ENCODE measurements at regions not wholly inside any gene's neighbourhood (a gene's known extent, or its start where the extent isn't known, plus 50 kb on each side); places are given as distances from the start of the nearest gene placed in this dataset.

DNA sequence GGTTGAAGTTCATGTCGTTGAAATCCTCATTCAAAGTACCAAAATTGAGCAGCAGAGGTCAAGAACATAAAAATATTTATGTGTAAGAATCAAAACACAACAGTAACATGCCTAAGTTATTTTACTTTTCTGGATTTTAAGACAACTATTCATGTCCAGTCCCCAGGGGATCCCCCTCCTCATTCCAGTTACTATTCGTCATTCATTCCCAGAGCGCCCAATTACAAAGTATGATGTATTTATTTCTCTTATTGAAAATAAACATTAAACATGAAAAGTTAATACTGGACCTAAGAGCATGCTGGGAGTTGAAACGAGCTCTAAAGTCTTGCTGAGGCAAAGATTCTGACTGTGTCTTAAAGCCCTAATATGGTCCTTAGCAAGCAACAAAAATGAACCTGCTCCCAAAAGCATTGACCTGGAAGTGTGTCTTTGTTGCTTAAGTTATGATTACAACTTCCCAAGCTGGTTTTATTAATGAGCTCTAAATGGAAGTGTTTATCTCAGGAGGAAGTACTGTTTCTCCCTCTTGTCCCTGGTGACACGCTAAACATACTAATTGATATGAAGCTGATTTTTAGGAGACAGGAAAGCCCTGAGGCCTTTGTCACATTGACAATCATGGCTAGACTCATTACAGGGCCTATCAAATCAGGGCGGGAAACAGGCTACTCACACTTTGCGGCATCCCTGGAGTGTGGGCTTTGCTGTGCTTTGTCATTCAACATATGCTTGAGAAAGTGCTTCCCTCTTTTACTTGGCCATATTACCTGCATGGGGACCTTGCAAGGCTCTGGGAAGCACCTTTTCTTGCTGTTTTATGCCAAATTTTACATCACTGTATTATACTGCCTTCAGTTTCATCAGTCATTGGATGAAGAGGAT, 192.2 kb upstream of the DTNBP1 start:
- CTCF ChIA-PET (ENCODE audit: unreplicated experiment) = interaction anchor here (1.0 kb wide), 1 partner anchor 146 kb away, joined by 3 read pairs; no protein-coding TSS in a partner anchor
- TF ChIP-seq, protein P1, sequence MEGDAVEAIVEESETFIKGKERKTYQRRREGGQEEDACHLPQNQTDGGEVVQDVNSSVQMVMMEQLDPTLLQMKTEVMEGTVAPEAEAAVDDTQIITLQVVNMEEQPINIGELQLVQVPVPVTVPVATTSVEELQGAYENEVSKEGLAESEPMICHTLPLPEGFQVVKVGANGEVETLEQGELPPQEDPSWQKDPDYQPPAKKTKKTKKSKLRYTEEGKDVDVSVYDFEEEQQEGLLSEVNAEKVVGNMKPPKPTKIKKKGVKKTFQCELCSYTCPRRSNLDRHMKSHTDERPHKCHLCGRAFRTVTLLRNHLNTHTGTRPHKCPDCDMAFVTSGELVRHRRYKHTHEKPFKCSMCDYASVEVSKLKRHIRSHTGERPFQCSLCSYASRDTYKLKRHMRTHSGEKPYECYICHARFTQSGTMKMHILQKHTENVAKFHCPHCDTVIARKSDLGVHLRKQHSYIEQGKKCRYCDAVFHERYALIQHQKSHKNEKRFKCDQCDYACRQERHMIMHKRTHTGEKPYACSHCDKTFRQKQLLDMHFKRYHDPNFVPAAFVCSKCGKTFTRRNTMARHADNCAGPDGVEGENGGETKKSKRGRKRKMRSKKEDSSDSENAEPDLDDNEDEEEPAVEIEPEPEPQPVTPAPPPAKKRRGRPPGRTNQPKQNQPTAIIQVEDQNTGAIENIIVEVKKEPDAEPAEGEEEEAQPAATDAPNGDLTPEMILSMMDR (conservative IDR thresholded peaks at IDR 0.05; ENCODE audit: low read length) = no peak
- TF ChIP-seq EZH2phosphoT487 (IDR thresholded peaks at IDR 0.05; ENCODE audit: borderline replicate concordance, low read depth, low read length) = no peak
- no TSS peak for BruUV-seq (replicated peaks)

DNA sequence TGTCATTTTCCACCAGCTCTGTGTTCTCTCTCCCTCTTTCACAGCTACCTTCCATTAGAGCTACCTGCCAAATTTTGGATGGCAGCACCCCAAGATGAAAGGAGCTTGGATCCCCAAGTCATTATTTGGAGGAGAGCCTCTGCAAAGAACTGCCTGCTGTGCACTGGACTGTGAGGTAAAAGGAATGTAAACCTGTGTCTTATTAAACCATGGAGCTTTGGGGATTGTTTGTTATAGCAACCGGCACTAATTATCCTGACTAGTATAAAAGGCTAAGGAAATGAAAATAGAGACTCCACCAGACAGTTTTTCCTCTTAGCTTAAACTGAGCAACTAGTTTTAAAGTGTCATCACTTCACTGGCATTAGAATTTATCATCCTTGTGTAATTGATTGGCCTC, 191.6 kb upstream of the DTNBP1 start:
- TF ChIP-seq, protein P1 (conservative IDR thresholded peaks at IDR 0.05; ENCODE audit: low read length) = no peak
- no peak overlapping the region for H3K27ac ChIP-seq (ENCODE audit: low read depth, low read length, poor library complexity, severe bottlenecking)
- H3K9me3 ChIP-seq (ENCODE audit: low read length) = no peaks in the 10 kb centered on the region
- H3K79me2 ChIP-seq (ENCODE audit: insufficient read depth, low read depth, low read length) = no peaks in the 10 kb centered on the region
- ChIA-PET CTCF (ENCODE audit: unreplicated experiment) (interaction anchor here (0.6 kb wide), 1 partner anchor 1389 kb away, joined by 3 read pairs; no protein-coding TSS in a partner anchor), POLR2A (interaction anchor here (0.8 to 1.9 kb wide), 2 partner anchors 15 to 1201 kb away, joined by 3 read pairs; no protein-coding TSS in a partner anchor)
- no peaks in the 10 kb centered on the region for H3K36me3 ChIP-seq (ENCODE audit: insufficient read depth, low read length)
- H3K4me2 ChIP-seq (ENCODE audit: low read length) = no peak overlapping the region
- H4K20me1 ChIP-seq (ENCODE audit: insufficient read depth, low read length) = no peaks in the 10 kb centered on the region
- BruUV-seq (replicated peaks) = no TSS peak
- no peaks in the 10 kb centered on the region for H3K4me1 ChIP-seq (ENCODE audit: insufficient read depth, low read length, poor library complexity, severe bottlenecking)
- no peak for DNase-seq (ENCODE audit: low spot score)
- intact Hi-C loops (cut with micrococcal nuclease; ENCODE audit: unreplicated experiment) = no loop called here
- no peak overlapping the region for H2AFZ ChIP-seq (ENCODE audit: low read length)
- no peaks in the 10 kb centered on the region for H3K9me2 ChIP-seq (ENCODE audit: insufficient read depth, low read length)
- no peak overlapping the region for H3K4me3 ChIP-seq (ENCODE audit: low read depth, low read length, poor library complexity, severe bottlenecking)

More for the DNA sequence above, 192.2 kb upstream of the DTNBP1 start:
- H3K4me1 ChIP-seq (ENCODE audit: insufficient read depth, low read length, poor library complexity, severe bottlenecking) = no peaks in the 10 kb centered on the region
- no peak overlapping the region for H3K27ac ChIP-seq (ENCODE audit: low read depth, low read length, poor library complexity, severe bottlenecking)
- intact Hi-C loops (cut with micrococcal nuclease; ENCODE audit: unreplicated experiment) = no loop called here
- DNase-seq (ENCODE audit: low spot score) = no peak
- no peaks in the 10 kb centered on the region for H3K79me2 ChIP-seq (ENCODE audit: insufficient read depth, low read depth, low read length)
- H3K9me2 ChIP-seq (ENCODE audit: insufficient read depth, low read length) = no peaks in the 10 kb centered on the region
- no peak overlapping the region for H2AFZ ChIP-seq (ENCODE audit: low read length)
- H4K20me1 ChIP-seq (ENCODE audit: insufficient read depth, low read length) = no peaks in the 10 kb centered on the region
- POLR2A ChIA-PET = interaction anchor here (0.6 to 1.9 kb wide), 3 partner anchors 14 to 1202 kb away, joined by 3 to 4 read pairs (median 3); no protein-coding TSS in a partner anchor
- no peaks in the 10 kb centered on the region for H3K9me3 ChIP-seq (ENCODE audit: low read length)
- H3K4me2 ChIP-seq (ENCODE audit: low read length) = no peak overlapping the region
- no peak overlapping the region for H3K4me3 ChIP-seq (ENCODE audit: low read depth, low read length, poor library complexity, severe bottlenecking)
- H3K36me3 ChIP-seq (ENCODE audit: insufficient read depth, low read length) = no peaks in the 10 kb centered on the region

DNA sequence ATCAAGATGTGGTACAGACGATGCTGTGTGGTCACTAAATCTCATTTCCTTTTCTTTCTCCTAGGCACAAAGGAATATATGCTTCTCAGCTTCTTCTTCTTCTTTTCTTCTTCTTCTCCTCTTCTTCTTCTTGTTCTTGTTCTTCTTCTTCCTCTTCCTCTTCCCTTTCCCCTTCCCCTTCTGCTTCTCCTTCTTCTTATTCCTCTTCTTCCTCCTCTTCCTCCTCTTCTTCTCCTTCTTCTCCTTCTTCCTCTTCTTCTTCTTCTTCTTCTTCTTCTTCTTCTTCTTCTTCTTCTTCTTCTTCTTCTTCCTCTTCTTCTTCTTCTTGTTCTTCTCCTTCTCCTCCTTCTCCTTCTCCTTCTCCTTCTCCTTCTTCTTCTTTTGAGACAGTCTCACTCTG, 190.4 kb upstream of the DTNBP1 start:
- CTCF ChIA-PET (ENCODE audit: unreplicated experiment) = no interaction called here
- Histone ChIP-seq H3K9me3 (ENCODE audit: low read length) (no peaks in the 10 kb centered on the region), H3K9me2 (ENCODE audit: insufficient read depth, low read length) (no peaks in the 10 kb centered on the region), H4K20me1 (ENCODE audit: insufficient read depth, low read length) (no peaks in the 10 kb centered on the region), H2AFZ (ENCODE audit: low read length) (no peak overlapping the region), H3K4me3 (ENCODE audit: low read depth, low read length, poor library complexity, severe bottlenecking) (no peak overlapping the region), H3K27ac (ENCODE audit: low read depth, low read length, poor library complexity, severe bottlenecking) (no peak overlapping the region), H3K4me2 (ENCODE audit: low read length) (no peak overlapping the region), H3K36me3 (ENCODE audit: insufficient read depth, low read length) (no peaks in the 10 kb centered on the region), H3K79me2 (ENCODE audit: insufficient read depth, low read depth, low read length) (no peaks in the 10 kb centered on the region), H3K4me1 (ENCODE audit: insufficient read depth, low read length, poor library complexity, severe bottlenecking) (no peaks in the 10 kb centered on the region)
- no peak for TF ChIP-seq EZH2phosphoT487 (IDR thresholded peaks at IDR 0.05; ENCODE audit: borderline replicate concordance, low read depth, low read length)
- TF ChIP-seq, protein P1 (conservative IDR thresholded peaks at IDR 0.05; ENCODE audit: low read length) = no peak
- intact Hi-C loops (cut with micrococcal nuclease; ENCODE audit: unreplicated experiment) = no loop called here
- no TSS peak for BruUV-seq (replicated peaks)
- no peak for DNase-seq (ENCODE audit: low spot score)
- POLR2A ChIA-PET = no interaction called here

All from OCI-LY7 (cell line).